ENCODE measurements at regions not wholly inside any gene's neighbourhood (a gene's known extent, or its start where the extent isn't known, plus 50 kb on each side); places are given as distances from the start of the nearest gene placed in this dataset.

GRCh38 chr6:4242601-4243000 lies 107.2 kb upstream of the ECI2 start:
- TF ChIP-seq TAF1 (IDR thresholded peaks at IDR 0.05; ENCODE audit: borderline replicate concordance, insufficient read depth, low read length): no peak
- TF ChIP-seq POLR2AphosphoS5 (IDR thresholded peaks at IDR 0.05; ENCODE audit: low read depth, low read length): no peak
- TF ChIP-seq REST (IDR thresholded peaks at IDR 0.05; ENCODE audit: insufficient read depth in 1 of 2, low read depth in 2 of 2, low read length in 2 of 2): no peak
- no peak for TF ChIP-seq SIN3A (IDR thresholded peaks at IDR 0.05; ENCODE audit: borderline replicate concordance, insufficient read depth, low read length)
- TF ChIP-seq FOXP2 (optimal IDR thresholded peaks at IDR 0.05; ENCODE audit: borderline replicate concordance, extremely low read depth, extremely low read length, insufficient read depth): no peak

Measured in PFSK-1 (cell line).